DND-41 (cell line): ENCODE measurements at regions not wholly inside any gene's neighbourhood (a gene's known extent, or its start where the extent isn't known, plus 50 kb on each side); places are given as distances from the start of the nearest gene placed in this dataset.

ENCODE experiments used
- EZH2 ChIP-seq: IDR thresholded peaks from 3 replicates; pipeline ENCODE4 v1.6.1; 2012; ENCODE audit warnings: borderline replicate concordance, low read depth, mild to moderate bottlenecking, moderate library complexity, low read length, inconsistent platforms; ENCODE audit not compliant: severe bottlenecking
- TF ChIP-seq, protein P1 (sequence below): IDR thresholded peaks from 2 replicates; pipeline ENCODE4 v1.5.1; 2012; ENCODE audit warnings: borderline replicate concordance, low read length, moderate library complexity, mild to moderate bottlenecking; ENCODE audit not compliant: poor library complexity, severe bottlenecking; ENCODE audit errors: extremely low read depth

DNA sequence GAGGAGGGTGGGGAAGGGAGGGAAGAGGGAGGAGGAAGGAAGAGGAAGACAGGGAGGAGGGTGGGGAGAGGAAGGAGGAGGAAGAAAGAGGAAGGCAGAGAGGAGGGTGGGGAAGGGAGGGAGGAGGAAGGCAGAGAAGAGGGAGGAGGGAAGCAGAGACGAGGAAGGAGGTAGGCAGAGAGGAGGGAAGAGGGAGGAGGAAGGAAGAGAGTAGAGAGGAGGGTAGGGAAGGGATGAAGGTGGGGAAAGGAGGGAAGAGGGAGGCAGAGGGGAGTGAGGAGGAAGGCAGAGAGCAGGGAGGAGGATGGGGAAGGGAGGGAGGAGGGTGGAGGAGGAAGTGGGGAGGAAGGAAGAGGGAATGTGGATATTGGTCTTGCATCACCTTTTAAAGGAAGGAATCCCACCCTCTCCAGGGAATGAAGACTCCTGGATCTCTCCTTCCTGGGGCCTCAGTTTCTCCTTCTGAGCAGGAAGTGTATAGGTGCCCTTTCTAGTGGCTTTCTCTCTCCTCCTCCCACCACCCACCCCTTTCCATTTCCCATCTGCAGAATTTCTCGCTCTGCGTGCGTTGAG is 188.9 kb upstream of the ZNF618 start:
- TF ChIP-seq, protein P1, sequence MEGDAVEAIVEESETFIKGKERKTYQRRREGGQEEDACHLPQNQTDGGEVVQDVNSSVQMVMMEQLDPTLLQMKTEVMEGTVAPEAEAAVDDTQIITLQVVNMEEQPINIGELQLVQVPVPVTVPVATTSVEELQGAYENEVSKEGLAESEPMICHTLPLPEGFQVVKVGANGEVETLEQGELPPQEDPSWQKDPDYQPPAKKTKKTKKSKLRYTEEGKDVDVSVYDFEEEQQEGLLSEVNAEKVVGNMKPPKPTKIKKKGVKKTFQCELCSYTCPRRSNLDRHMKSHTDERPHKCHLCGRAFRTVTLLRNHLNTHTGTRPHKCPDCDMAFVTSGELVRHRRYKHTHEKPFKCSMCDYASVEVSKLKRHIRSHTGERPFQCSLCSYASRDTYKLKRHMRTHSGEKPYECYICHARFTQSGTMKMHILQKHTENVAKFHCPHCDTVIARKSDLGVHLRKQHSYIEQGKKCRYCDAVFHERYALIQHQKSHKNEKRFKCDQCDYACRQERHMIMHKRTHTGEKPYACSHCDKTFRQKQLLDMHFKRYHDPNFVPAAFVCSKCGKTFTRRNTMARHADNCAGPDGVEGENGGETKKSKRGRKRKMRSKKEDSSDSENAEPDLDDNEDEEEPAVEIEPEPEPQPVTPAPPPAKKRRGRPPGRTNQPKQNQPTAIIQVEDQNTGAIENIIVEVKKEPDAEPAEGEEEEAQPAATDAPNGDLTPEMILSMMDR, result no peak
- TF ChIP-seq EZH2, result no peak
